SK-MEL-5 (cell line): ENCODE measurements at regions not wholly inside any gene's neighbourhood (a gene's known extent, or its start where the extent isn't known, plus 50 kb on each side); places are given as distances from the start of the nearest gene placed in this dataset.

Experiments
- DNase-seq: peaks from one replicate; pipeline ENCODE4 v3.0.0-alpha.2; 2016; ENCODE audit warnings: low read depth, low spot score
- in situ Hi-C: cut with HindIII; loops from 2 replicates; pipeline ENCODE4 v1.10.0; 2016; ENCODE audit warnings: low sequenced_read_pairs, high pct_unique_total_duplicates, low pct_unique_long_range_greater_than_20kb

DNA sequence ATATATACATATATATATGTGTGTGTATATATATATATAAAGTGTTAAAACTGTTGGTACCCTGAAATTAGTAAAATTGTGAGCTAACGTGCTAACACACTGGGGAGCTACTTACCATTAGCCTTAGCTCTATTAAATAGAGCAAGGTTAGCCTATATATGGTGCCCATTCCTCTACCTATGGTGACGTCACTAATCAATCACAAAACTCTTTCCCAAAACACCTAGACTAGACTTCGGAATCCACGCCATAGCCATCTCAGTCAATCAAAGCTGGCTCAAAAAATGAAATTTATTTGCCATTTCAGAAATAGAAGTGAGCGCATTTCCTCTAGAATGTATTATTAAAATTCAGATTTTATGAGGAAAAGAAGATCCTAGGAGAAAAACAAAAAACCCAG is 229.0 kb upstream of the TENM3 start:
- in situ Hi-C loops: no loop called here
- no peak for DNase-seq

DNA sequence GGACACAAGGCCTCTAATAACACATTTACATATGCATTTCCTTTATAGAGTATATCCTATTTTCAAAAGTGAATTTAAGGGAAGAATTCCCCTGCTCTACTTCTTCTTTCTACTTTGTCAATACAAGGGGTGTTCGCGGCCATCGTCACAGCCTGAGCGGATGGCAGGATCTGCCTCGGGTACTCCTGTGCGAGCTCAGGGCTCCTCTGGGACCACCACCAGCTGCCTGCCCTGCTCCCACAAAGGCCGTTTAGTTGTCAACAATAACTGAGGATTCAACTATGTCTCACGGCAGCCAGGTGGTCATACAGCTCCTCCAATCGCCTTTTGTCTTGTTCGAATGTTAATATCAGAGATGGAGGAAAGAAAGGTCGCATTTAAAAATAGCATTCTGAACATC is 228.2 kb upstream of the TENM3 start:
- no peak for DNase-seq
- in situ Hi-C loops: no loop called here

DNA sequence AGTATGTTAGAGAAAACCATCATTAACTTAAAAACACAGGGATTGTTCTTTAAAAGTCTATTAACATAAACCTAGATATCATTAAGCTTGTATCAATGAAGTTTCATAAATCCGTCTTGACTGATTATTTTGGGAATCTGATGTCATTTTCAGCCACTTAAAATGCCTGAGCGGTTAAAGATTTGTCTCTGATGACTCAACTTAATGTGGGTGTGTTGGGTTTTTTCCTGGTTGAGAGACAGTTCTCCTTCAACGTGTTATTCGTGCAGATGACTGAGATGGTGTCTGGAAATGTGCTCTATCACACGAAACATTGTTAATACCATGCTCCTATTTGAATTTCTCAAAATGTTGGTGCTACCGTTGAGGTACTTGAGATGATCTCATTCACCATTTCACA is 227.3 kb upstream of the TENM3 start:
- no peak for DNase-seq
- in situ Hi-C loops: no loop called here

DNA sequence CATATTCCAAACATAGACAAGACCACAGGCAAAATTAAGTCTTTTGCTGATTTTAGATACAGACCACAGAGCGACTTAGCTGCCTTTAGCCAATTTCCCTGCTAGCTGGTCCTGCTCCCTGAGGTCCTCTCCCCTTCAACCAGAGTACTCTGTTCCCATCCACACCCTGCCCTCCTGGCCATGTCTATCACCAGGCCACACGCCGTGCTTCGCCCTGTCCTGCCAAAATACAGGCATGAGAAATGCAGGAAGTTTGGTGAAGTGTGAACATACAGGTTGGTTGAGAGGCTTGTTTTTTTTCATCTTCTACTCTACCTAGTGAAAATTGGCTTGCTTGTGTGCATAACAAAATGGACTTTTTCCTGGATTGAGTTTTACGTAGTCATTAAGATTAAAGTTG is 226.2 kb upstream of the TENM3 start:
- no peak for DNase-seq
- in situ Hi-C loops: no loop called here

DNA sequence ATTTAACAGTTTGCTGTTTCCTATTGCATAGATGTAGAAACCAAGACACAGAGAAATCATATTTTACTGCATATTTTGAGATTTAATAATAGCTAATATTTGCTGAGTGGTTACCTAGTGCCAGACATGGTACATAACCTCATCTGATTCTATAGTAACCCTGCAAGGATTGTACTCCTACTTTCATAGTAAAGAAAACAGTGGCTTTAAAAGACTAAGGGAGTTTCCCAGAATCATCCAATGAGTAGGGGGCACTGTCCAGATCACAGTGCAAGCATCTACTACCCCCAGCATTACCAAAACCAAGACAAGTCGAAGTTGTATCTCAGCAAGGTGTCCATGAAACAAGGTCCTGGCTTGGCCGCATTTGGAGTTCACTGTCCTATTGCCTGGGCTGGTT is 224.5 kb upstream of the TENM3 start:
- in situ Hi-C loops: no loop called here
- DNase-seq: no peak

DNA sequence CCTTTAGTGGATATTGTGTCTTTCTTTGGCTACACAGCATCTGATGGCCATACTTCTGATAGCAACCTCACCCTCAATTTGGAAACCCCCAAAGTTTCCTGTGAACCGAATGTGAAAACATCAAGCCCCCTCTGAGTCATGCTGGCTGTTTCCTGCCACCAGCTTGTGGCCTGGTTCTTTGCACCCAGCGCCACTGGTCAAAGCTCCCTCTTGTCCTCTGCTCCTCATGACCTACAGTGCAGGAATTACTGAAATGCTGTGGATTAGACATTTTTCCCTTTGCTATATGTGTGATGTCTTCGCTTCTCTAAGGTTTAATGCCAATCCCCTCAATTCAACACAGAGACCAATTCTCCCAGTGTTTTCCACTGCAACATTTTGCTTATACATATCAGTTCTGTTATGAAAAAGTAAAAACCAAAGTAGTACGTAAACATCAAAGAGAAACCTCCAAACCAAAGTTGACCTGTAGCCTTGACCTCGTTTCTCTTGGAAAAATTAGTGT is 224.0 kb upstream of the TENM3 start:
- in situ Hi-C loops: no loop called here
- no peak for DNase-seq

DNA sequence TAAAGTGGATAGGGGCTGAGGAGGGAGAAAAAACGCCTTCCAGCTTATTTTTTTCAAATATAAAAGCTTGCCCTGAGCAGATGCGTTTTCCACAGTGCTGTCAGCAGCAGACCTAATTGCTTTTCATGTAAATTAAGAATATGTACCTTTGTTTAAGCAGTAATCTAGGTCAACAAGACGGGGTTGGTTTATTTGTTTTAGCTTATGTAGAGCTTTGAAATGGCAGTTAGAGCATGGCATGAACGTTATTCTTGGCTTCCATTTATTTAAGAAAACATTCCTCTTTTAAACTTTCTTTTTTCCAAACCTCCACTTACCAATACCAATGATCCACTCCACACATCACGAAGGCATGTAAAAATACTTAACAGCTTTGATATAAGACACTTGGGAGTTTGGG is 220.3 kb upstream of the TENM3 start:
- in situ Hi-C loops: no loop called here
- no peak for DNase-seq

DNA sequence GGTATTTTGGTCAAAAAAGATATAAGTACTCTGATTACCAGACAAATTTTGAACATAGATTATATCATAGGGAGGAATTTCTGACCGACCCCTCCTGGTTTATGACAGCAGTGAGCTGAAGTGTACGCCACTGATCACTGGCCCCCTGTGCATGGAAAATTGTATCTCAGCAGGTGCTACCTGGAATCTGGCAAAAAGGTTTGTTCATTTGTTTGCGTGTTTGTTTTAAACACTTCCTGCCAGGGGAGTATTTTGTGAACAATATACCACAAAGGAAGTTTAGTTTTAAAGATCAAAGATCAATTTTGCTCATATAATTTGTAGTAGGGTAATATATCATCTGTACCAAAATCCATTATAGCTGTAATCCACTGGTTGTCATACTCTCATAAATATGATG is 219.7 kb upstream of the TENM3 start:
- in situ Hi-C loops: no loop called here
- no peak for DNase-seq

DNA sequence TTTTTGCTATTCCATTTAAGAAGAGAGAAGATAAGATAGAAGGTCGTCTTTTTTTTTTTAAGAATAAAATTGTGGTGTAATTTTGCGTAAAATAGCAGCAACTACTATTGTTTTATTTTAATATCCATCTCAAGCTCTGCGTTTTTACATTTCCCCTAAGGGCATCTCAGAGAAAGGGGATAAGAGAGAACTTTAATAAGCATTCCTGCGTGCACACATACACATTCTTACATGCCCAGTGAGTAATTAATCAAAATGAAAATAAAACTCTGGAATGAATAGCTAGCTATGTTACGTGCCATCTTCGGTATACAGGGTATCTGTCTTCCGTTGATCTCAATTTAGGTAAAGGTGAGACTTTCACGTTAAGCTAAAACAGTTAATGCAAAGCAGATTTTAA is 200.3 kb upstream of the TENM3 start:
- DNase-seq: no peak
- in situ Hi-C loops: no loop called here

DNA sequence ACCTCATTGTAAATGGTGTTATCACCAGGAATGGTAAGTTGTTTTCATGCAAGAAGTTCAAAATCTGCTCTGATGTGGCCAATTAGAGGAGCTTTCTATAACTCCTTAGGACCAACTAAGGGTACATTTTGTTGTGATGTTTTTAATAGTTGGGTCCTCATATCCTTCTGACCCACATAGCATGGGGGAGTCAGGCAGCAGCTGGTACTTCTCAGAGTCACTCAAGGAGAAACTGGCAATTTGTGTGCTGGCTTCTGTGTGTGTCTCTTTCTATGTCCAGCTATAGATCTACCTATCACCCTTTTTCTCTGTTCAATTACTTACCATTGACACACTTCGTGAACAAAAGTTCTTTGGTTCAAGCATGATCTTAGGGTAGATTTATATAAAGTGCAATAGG is 194.3 kb upstream of the TENM3 start:
- no peak for DNase-seq

DNA sequence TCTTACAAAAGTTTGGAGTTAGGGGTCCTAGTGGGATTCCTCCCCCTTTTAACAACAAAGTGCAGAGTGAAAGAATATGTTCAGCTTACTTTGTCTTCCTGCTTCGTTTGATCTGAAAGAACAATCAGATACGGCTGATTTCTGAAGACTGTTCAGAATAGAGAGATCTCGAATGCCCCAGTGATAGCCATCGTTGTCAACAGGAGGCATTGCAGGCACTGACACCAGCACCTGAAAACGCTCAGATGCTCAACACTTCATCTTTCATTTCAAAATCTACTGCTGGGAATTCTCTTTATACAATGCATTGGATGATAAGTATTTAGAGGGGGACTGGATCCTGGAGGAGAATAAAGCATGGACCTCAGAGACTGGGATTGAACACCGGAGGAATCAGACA is 186.3 kb upstream of the TENM3 start:
- no peak for DNase-seq
- in situ Hi-C loops: no loop called here

More for the DNA sequence above, 194.3 kb upstream of the TENM3 start:
- in situ Hi-C loops: no loop called here

DNA sequence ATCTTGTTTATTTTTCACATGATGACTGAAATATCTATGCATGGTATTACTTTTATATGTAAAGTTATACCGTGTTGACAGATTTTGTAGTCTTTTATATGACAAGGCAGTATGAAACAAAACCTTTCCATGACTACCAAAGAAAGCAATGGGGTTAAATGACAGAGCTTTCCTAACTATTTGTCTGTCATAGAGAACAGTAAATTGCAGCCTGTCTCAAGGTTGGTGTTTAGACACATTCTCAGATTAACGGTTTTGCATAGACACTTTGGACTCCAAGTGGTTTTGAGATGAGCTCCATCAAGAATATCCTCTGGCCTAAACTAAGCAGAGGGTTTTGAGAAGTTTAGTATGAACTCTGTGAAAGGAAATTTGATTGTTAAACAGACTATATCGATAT is 180.7 kb upstream of the TENM3 start:
- no peak for DNase-seq
- in situ Hi-C loops: no loop called here

DNA sequence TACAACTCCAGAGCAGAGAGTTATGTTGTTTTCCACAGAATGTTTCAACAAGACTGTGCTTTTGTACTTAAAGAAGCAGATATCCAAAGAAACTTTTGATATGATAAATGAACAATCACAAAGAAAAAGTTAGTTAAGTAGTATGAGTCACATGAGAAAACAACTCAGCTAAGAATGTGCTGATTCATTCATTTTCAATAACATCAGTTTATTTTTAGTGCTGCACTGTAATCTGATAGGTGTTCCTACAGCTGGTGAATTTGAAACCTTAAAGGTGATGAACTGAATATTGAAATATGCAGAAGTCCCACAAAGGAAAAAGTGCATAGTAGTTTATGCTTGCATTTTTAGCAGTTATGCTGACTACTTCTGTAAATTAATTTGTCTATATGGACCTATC is 180.3 kb upstream of the TENM3 start:
- no peak for DNase-seq
- in situ Hi-C loops: no loop called here

DNA sequence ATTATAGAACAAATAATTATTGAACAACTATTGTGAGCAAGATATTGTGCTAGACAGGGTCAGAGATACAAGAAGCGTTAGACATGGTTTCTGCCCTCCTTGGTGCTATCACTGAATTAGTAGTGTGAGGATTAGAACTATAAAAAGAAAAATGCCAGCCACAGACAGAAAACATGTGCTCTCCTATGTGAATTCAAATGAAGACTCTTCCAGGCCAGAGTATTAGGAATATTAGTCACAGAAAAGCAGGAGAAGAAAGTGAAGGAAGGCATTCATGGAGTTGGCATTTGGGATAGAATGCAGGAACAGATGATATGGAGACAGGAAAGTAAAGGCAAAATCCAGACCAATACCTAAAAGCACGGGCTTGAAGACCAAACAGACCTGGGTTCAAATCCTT is 179.6 kb upstream of the TENM3 start:
- in situ Hi-C loops: no loop called here
- DNase-seq: no peak

DNA sequence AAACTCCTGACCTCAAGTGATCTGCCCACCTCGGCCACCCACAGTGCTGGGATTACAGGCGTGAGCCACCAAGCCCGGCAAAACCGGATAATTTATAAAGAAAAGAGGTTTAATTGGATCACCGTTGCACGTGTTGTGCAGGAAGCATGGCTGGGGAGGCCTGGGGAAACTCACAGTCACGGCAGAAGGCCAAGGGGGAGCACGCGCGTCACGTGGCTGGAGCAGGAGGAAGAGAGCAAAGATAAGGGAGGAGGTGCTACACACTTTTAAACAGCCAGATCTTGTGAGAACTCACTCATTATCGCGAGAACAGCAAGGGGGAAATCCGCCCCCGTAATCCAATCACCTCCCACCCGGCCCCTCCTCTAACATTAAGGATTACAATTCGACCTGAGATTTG is 177.9 kb upstream of the TENM3 start:
- in situ Hi-C loops: no loop called here

DNA sequence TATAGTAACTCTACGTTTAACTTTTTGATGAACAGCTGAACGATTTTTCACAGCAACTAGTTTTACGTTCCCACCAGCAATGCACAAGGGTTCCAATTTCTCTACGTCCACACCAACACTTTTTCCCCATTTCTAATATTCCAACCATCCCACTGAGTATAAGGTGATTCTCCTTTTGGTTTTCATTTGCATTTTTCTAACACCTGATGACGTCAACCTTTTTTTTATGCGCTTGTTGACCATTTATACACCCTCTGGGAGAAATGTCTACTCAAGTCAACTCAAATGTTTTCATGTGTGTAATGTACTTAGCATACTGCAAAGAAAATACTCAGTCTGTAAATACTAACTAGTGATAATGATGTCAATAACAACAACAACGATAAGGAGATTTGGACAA is 177.2 kb upstream of the TENM3 start:
- no peak for DNase-seq
- in situ Hi-C loops: no loop called here

More for the DNA sequence above, 177.9 kb upstream of the TENM3 start:
- no peak for DNase-seq

DNA sequence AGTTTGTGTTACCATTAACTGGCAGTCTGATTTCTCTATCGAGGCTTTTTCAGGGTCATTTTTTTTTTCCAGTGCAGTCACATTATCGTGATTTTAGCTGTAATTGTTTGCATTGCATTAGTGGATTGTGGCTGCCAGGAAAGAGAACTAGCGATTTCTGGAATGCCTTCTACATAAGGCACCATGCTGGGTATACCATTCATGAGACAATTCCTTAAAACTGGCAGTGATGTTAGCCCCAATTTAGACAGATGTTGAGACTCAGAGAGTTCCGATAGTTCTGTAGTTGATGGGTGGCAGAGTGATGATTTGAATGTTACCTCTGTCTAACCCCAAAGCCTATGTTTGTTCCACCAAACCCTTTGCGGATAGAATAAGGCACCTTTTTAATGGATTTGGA is 175.4 kb upstream of the TENM3 start:
- no peak for DNase-seq
- in situ Hi-C loops: no loop called here

DNA sequence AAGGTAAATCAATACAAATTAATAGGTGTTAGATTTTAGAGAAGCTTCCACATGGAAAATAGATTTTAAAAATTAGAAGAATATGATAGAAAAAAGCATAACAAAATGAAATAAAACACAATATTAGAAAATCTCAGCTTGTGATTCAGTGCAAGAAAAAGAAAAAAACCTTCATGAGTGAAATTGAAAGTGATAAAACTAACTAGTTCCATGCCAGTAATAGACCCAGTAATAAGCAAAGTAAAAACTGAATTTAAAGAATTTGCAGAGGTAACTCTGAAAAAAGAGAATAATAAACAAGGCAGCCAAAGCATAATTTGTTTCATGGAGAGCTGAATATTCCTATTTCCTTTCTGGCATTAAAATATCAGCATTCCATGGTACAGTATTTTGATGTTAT is 174.3 kb upstream of the TENM3 start:
- DNase-seq: no peak
- in situ Hi-C loops: no loop called here

DNA sequence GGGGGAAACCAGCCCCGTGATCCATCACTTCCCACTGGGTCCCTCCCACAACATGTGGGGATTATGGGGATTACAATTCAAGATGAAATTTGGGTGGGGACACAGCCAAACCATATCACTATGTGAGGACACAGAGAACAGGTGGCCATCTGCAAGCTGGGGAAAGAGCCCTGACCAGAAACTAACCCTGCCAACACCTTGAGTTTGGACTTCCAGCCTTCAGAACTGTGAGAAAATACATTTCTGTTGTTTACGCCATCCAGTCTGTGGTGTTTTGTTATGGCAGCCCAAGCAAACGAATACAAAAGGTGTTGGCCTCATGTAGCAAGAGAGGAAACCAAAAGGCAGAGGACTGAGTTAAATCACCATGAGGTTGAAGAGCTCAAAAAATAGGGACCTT is 169.9 kb upstream of the TENM3 start:
- in situ Hi-C loops: no loop called here
- DNase-seq: no peak

DNA sequence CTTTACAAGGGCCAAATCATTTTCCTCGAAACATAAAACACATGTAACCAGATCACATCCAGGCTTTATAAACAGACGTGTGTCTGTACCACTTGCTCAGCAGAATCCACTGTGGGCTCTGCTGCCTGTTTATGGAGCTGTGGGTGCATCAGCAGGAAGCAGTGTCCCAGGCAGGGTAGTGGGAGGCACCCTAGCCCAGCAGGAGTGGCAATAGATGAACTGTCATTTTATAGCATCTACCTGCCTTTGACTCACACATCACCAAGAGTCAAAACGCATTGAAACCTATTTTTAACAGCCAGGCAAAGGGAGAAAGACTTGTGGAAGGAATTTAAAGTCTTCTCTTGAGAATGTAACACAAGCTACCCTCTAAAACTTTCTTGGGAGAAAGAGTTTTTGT is 169.1 kb upstream of the TENM3 start:
- in situ Hi-C loops: no loop called here
- DNase-seq: no peak
